Immature natural killer cell (primary cell): ENCODE measurements at regions not wholly inside any gene's neighbourhood (a gene's known extent, or its start where the extent isn't known, plus 50 kb on each side); places are given as distances from the start of the nearest gene placed in this dataset.
"Not testable (repeated sequence)": the region's sequence is repeated elsewhere in the genome, so short reads cannot be mapped to it uniquely, and the experiment has no call there.

ENCODE experiments used
- DNase-seq, 3 donors: peaks; one replicate each; pipeline ENCODE4 v3.0.0; 2022; ENCODE audit warnings: mixed read lengths in 1 of 3
- H3K27ac Mint-ChIP-seq, 6 donors: one replicate each; pipeline ENCODE4 v1.8.0; 2020; ENCODE audit warnings: mixed read lengths in 6 of 6, mild to moderate bottlenecking in 5 of 6, inconsistent platforms in 4 of 6, moderate library complexity in 3 of 6
- H3K27me3 Mint-ChIP-seq, 3 donors: one replicate each; pipeline ENCODE4 v1.8.0; 2020 to 2021; ENCODE audit warnings: low read depth in 3 of 3, mild to moderate bottlenecking in 3 of 3, mixed read lengths in 3 of 3, moderate library complexity in 3 of 3, inconsistent platforms in 1 of 3
- H3K36me3 Mint-ChIP-seq, 3 donors: one replicate each; pipeline ENCODE4 v1.8.0; 2020; ENCODE audit warnings: mixed read lengths in 3 of 3, inconsistent platforms in 2 of 3, mild to moderate bottlenecking in 2 of 3
- H3K4me1 Mint-ChIP-seq, 2 donors: one replicate each; pipeline ENCODE4 v1.8.0; 2020; ENCODE audit warnings: inconsistent platforms in 2 of 2, mild to moderate bottlenecking in 2 of 2, mixed read lengths in 2 of 2, moderate library complexity in 1 of 2
- H3K4me3 Mint-ChIP-seq, 5 donors: one replicate each; pipeline ENCODE4 v1.8.0; 2020; ENCODE audit warnings: mild to moderate bottlenecking in 5 of 5, mixed read lengths in 5 of 5, inconsistent platforms in 3 of 5, moderate library complexity in 3 of 5
- H3K9me3 Mint-ChIP-seq, 6 donors: one replicate each; pipeline ENCODE4 v1.8.0; 2020; ENCODE audit warnings: mild to moderate bottlenecking in 6 of 6, mixed read lengths in 6 of 6, inconsistent platforms in 4 of 6, moderate library complexity in 3 of 6

DNA sequence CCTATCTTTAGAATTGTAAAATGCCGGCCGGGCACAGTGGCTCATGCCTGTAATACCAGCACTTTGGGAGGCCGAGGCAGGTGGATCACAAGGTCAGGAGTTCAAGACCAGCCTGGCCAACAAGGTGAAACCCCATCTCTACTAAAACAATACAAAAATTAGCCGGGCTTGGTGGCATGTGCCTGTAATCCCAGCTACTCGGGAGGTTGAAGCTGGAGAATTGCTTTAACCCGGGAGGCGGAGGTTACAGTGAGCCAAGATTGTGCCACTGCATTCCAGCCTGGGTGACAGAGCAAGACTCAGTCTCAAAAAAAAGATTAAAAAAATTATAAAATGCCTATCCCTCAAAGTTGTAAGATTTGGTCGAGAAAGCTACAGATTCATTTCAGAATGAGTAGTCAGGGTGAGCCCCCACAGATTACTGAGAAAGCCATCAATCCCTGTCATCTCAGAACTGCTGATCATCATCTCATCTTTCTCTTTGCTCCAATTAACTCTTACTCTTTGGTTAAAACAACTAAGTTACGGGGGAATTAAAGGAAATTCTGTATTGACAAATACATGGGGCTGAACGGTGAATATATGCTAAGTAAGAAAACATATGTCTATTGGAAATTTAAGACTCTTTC is 76.9 kb upstream of the TNFSF11 start:
- H3K27ac Mint-ChIP-seq, H3K27me3 Mint-ChIP-seq, DNase-seq, H3K36me3 Mint-ChIP-seq, H3K4me3 Mint-ChIP-seq, H3K9me3 Mint-ChIP-seq: not testable (repeated sequence)
- peaks cover 0 to 29% of the 10 kb centered on the region in 2 donors for H3K4me1 Mint-ChIP-seq

DNA sequence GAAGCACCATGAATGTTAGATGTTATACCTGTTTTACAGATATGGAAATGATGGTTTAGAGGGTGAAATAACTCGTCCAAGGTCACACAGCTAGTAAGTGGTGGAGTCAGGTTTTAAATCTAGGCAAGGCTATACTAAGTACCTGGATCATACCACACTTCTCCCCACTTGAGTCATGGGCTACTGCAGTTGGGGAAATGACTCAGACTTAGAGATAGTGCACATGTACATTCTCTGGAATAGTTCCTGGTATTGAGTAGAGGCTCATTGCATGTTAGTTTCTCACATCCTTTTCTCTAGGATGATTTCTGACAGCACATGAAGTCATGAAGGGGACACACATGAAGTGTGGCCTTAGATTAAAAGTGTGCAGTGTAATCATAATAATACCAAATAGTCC is 76.2 kb upstream of the TNFSF11 start:
- no peaks in the 10 kb centered on the region for H3K9me3 Mint-ChIP-seq
- H3K27me3 Mint-ChIP-seq = peaks cover 0 to 3% (median 2%) of the 10 kb centered on the region in 3 donors
- peaks cover 0 to 29% of the 10 kb centered on the region in 2 donors for H3K4me1 Mint-ChIP-seq
- H3K36me3 Mint-ChIP-seq = no peaks in the 10 kb centered on the region
- H3K4me3 Mint-ChIP-seq = no peak overlapping the region
- no peak for DNase-seq
- H3K27ac Mint-ChIP-seq = no peak overlapping the region

DNA sequence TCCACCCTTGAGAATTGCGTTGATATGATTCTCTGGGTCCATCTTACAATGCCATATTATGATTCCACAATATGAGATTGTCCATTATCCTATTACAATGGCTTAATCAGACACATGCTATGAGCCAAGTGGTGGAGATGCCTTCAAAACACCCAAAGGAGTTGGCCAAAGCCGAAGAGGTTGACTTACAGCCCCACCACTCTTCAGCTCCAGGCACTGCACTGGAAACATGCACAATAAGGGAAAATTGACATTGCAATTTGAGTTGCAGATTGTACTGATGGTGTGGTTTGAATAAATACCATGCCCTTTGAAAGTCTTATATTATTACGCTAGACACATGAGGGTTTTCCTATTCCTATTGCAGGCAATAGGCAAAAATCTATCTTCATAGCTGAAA is 75.4 kb upstream of the TNFSF11 start:
- Mint-ChIP-seq H3K4me1 (peaks cover 0 to 29% of the 10 kb centered on the region in 2 donors), H3K27me3 (peaks cover 0 to 3% (median 2%) of the 10 kb centered on the region in 3 donors), H3K4me3 (no peak overlapping the region), H3K27ac (no peak overlapping the region), H3K9me3 (no peaks in the 10 kb centered on the region), H3K36me3 (no peaks in the 10 kb centered on the region)
- DNase-seq = no peak
